Upper lobe of left lung (tissue), 4 donors: ENCODE measurements at regions not wholly inside any gene's neighbourhood (a gene's known extent, or its start where the extent isn't known, plus 50 kb on each side); places are given as distances from the start of the nearest gene placed in this dataset.

ENCODE experiments used
- POLR2A ChIP-seq, 4 donors: fragments of 450-650 bp; IDR thresholded peaks; one replicate each; pipeline ENCODE4 v1.5.1; 2016 to 2017; ENCODE audit warnings: antibody characterized with exemption in 4 of 4, mild to moderate bottlenecking in 2 of 4
- TF ChIP-seq, protein P1 (sequence below), 6 experiments: fragments of 450-650 bp in 4 of 6; fragments of 200-600 bp in 2 of 6; sonication (generic) in 2 of 6; IDR thresholded peaks; one replicate each; pipeline ENCODE4 v1.5.1; 2016 to 2019; ENCODE audit warnings: antibody characterized with exemption in 6 of 6

DNA sequence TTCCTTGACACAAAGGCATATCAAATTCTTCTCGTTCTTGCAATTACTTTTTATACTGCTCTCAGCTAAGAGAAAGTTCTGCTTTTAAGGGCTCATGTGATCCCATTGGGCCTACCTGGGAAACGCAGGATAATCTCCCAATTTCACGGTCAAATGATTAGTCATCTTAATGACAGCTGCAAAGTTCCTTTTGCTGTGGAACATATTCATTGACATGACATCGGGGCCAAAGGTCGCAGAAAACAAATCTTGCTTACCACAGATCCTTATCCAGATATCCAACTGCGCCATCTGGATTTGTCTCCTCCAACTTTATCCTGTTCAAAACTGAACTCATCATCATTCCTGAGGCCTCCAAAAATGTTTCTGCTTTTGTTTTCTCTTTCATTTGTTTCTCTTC lies 1085.6 kb upstream of the WWC1 start:
- TF ChIP-seq, protein P1, sequence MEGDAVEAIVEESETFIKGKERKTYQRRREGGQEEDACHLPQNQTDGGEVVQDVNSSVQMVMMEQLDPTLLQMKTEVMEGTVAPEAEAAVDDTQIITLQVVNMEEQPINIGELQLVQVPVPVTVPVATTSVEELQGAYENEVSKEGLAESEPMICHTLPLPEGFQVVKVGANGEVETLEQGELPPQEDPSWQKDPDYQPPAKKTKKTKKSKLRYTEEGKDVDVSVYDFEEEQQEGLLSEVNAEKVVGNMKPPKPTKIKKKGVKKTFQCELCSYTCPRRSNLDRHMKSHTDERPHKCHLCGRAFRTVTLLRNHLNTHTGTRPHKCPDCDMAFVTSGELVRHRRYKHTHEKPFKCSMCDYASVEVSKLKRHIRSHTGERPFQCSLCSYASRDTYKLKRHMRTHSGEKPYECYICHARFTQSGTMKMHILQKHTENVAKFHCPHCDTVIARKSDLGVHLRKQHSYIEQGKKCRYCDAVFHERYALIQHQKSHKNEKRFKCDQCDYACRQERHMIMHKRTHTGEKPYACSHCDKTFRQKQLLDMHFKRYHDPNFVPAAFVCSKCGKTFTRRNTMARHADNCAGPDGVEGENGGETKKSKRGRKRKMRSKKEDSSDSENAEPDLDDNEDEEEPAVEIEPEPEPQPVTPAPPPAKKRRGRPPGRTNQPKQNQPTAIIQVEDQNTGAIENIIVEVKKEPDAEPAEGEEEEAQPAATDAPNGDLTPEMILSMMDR (IDR thresholded peaks at IDR 0.05): no peak
- no peak for TF ChIP-seq POLR2A (IDR thresholded peaks at IDR 0.05)
